HG03135 (cell line): ENCODE measurements at regions not wholly inside any gene's neighbourhood (a gene's known extent, or its start where the extent isn't known, plus 50 kb on each side); places are given as distances from the start of the nearest gene placed in this dataset.

Experiments
- ATAC-seq: cut with Tn5 transposase; IDR thresholded peaks from one replicate; pipeline ENCODE4 v1.9.1; 2021; ENCODE audit warnings: mild to moderate bottlenecking, moderate library complexity; ENCODE audit not compliant: unreplicated experiment

- no peak for ATAC-seq
Observed at GRCh38 chr6:88388589-88388988, 222.4 kb upstream of the CNR1 start.

GRCh38 chr6:88386167-88386566 is 220.0 kb upstream of the CNR1 start:
- ATAC-seq = no peak

GRCh38 chr6:88383183-88383582 is 217.0 kb upstream of the CNR1 start:
- ATAC-seq = no peak

GRCh38 chr6:88381289-88381642 is 215.1 kb upstream of the CNR1 start:
- ATAC-seq = no peak

GRCh38 chr6:88380618-88381288 is 214.6 kb upstream of the CNR1 start:
- no peak for ATAC-seq

GRCh38 chr6:88380083-88380482 is 213.9 kb upstream of the CNR1 start:
- ATAC-seq = no peak

GRCh38 chr6:88378639-88379038 is 212.5 kb upstream of the CNR1 start:
- no peak for ATAC-seq

- no peak for ATAC-seq
Observed at GRCh38 chr6:88377976-88378568, 211.9 kb upstream of the CNR1 start.

GRCh38 chr6:88376768-88377387 is 210.7 kb upstream of the CNR1 start:
- no peak for ATAC-seq

- ATAC-seq = no peak
Observed at GRCh38 chr6:88376197-88376596, 210.1 kb upstream of the CNR1 start.

- ATAC-seq = no peak
Observed at GRCh38 chr6:88374553-88374952, 208.4 kb upstream of the CNR1 start.

- ATAC-seq = no peak
Observed at GRCh38 chr6:88371480-88371879, 205.3 kb upstream of the CNR1 start.

GRCh38 chr6:88370127-88370710 is 204.1 kb upstream of the CNR1 start:
- no peak for ATAC-seq

- no peak for ATAC-seq
Observed at GRCh38 chr6:88369262-88369661, 203.1 kb upstream of the CNR1 start.

GRCh38 chr6:88368071-88368787 is 202.1 kb upstream of the CNR1 start:
- no peak for ATAC-seq

GRCh38 chr6:88367248-88367647 is 201.1 kb upstream of the CNR1 start:
- ATAC-seq = no peak

GRCh38 chr6:88366672-88367071 is 200.5 kb upstream of the CNR1 start:
- no peak for ATAC-seq

- no peak for ATAC-seq
Observed at GRCh38 chr6:88365656-88366055, 199.5 kb upstream of the CNR1 start.

- ATAC-seq = no peak
Observed at GRCh38 chr6:88365230-88365629, 199.1 kb upstream of the CNR1 start.

GRCh38 chr6:88361754-88362153 is 195.6 kb upstream of the CNR1 start:
- no peak for ATAC-seq

- no peak for ATAC-seq
Observed at GRCh38 chr6:88361298-88361697, 195.2 kb upstream of the CNR1 start.
